GM12892 (cell line): ENCODE measurements at regions not wholly inside any gene's neighbourhood (a gene's known extent, or its start where the extent isn't known, plus 50 kb on each side); places are given as distances from the start of the nearest gene placed in this dataset.

Experiments
- POLR2A ChIP-seq: IDR thresholded peaks from 2 replicates; pipeline ENCODE4 v1.6.1; 2011; ENCODE audit warnings: low read depth, low read length, control low read depth
- POLR2AphosphoS5 ChIP-seq: IDR thresholded peaks from 2 replicates; pipeline ENCODE4 v1.6.1; 2011; ENCODE audit warnings: low read depth, low read length, control low read depth

DNA sequence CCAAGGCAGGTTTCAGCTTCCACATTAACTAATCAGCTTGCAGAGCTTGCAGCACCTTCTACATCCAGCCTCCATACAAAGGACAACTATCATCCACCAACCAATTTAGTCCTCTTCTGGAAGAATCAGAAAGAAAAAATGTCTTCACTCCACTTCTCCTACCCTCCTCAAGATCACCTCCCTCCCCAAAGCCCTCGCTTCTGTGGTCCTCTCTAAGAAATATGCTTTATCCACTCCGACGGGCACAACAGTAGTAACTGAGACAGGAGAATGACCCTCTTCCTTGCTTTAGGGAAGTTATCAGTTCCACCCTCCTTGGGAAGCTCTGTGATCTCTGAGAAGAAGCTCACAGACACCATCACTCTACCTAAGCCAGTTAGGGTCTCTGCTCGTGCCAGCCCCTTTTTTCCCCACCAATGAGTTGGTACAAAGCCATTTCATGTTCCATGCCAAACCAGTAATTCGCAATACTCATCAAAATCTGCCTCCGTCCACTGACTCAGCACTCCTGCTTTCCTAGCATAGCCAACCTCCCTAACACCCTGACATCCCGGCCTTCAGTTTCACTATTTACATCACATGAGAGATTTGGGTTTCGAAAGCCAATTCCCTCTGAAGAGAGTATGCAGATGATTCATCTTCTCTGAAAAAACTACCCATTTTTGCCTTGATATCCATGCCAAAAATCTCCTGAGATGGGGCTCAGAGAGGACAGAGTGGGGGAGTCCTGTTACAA, 114.1 kb upstream of the PKDCC start:
- no peak for TF ChIP-seq POLR2A
- TF ChIP-seq POLR2AphosphoS5, result no peak
